NCI-H345 treated with DMSO at 0.1 percent for 48 hours (cell line): ENCODE measurements at regions not wholly inside any gene's neighbourhood (a gene's known extent, or its start where the extent isn't known, plus 50 kb on each side); places are given as distances from the start of the nearest gene placed in this dataset.
A peak's percentile ranks its signal among the peaks of the same experiment; 100 is the strongest.
"Not testable (repeated sequence)": the region's sequence is repeated elsewhere in the genome, so short reads cannot be mapped to it uniquely, and the experiment has no call there.

ENCODE experiments used
- DNase-seq: peaks from one replicate; lab custom pipeline; 2025; ENCODE audit not compliant: unreplicated experiment; lab: John Stamatoyannopoulos, UW

DNA sequence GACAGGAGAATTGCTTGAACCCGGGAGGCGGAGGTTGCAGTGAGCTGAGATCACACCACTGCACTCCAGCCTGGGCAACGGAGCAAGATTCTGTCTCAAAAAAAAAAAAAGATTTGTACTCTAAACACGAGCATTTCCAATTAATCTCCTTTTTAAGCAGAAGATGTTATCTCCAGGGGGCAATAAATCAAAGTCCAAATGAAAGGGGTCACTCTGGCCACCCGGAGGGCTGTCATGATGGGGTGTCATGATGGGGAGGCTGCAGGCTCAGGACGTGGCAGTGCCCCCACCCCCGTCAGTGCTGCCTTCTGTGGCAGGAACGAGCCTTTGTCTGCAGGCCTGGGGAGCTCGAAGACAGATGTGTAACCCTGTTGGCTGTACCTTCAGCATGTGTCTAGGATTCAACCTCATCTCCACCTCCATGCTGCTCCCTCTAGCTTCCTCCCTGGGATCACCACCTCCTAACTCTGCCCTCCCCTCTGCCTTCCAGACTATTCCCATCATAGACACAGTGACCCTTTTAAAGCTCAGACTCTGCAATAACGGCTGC, 76.9 kb upstream of the YWHAQ start:
- no peak for DNase-seq

DNA sequence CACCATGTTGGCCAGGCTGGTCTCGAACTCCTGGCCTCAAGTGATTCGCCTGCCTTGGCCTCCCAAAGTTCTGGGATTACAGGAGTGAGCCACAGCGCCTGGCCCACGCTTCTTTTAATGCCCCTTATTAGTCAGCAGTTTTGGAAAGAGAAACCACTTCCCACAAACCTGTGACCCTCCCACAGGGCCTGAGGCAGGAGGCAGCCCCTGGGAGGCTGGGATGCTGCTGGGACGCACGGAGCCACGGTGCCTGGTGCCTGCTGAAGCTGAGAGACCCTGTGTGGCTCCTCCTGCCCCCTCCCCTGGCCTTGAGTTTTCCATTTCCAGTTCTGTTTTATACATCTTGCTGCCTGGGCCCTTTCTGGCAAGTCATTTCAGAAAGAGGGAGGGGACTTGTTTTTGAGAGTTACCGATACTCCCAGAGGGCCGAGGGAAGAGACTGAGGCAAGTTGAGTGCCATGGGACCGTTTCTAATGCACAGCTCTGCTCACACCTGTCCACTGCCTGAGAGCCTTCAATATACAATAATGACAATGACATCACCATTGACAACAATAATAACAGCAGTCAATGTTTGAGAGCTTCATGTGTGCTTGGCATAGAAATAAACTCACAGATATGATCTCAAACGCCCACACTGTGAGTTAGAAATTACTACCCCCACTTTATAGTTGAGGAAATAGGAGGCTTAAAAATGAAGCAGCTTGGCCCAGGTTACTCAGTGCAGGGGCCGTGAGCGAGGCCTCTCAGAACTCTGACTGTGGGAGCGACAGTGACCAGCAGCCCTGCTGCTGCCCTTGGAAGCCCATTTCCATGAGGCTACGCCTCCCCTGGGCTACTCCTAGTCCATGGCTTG, 78.1 kb upstream of the YWHAQ start:
- peak; percentile 5 for DNase-seq

DNA sequence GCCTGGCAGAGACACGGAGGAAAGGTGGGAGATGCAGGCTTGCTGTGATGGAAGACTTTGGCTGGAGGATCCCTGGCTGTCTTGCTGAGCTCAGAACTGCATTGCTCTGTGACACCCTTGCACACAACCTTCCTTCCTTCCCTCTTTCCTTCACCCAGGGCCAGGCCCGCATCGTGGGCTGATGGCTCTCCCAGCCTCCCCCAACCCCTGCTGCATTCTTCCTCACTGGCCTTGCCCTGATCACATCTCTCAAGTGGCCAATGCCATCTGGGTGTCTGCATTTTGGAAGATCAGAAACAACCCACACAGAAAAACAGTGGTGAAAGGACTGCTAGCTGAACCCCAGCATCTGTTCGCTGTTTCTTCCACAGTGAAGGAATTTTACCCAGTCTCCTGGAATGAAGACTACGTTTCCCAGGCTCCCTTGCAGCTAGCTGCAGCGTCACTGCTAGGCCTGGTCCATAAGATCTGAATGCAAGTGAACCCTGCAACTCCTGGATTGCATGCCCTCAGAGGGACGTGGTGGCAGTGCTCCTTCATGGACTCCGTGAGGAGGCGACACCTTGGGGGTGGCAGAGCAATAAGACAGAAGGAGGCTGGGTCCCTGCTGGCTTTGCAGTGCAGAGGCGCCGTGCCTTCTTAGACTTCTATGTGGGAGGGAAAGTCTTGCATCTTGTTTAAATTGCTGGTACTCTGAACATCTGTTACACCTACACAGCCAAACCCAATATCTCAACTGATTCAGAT, 78.9 kb upstream of the YWHAQ start:
- no peak for DNase-seq

DNA sequence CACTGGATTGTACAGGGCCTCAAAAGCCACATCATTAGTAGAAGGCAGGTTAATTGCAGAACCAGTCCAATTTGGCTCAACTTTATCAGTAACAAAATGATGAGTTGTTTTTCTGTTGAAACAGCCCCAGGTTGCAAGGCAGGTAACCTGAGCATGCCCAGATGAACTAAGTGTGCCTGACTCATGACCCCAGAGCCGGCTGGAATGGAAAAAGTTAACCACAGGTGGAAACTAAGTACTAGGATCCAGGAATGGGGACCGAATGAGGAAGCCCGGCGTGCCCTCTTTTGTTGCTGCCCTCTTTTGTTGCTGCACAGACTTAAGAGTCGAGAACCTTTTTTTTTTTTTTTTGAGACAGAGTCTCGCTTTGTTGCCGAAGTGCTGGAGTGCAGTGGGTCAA, 79.5 kb upstream of the YWHAQ start:
- no peak for DNase-seq

DNA sequence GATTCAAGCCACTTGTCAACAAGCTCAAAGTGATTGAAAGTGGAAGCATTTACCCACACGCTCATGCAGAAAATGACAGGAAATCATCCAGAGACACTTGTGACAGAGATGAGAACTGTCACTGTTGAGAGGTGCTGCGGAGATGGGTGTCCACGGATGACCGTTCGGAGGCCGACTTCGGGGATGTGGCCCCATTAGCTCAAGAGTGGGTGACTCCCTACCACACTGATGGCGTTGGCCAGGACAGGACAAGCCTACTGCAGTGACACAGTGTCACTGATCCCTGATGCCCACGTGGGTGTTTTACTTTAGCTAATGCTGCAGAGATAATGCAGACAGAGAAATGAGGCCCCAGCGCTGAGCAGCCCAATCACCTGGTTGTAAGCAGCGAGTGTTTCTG, 81.5 kb upstream of the YWHAQ start:
- DNase-seq: no peak

DNA sequence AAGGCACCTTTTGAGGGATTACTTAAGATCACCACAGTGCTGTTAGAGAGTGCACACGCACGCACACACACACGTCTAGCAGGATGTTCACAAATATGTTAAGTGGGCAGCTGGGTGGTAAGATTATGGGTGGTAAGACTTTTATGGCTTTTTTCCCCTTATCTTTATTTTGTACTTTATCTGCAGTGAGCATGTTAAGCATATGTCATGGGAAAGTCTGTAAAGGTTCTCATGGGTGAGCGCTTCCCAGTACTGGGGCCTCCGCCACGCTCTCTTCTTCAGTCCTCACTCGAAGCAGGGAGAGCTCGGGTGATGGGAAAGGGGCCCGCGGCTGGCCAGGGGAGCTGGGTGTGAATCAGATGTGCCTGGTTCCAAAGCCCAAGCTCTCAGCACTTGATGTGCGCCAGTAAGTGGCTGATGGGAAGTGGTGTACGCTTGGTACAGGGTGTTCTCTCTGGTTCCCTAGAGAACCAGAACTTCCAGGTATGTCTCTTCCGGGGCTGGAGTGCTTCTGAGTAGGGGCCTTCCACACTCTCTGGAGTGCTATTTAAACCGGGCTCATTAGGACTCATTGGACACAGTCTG, 83.9 kb upstream of the YWHAQ start:
- DNase-seq: no peak

DNA sequence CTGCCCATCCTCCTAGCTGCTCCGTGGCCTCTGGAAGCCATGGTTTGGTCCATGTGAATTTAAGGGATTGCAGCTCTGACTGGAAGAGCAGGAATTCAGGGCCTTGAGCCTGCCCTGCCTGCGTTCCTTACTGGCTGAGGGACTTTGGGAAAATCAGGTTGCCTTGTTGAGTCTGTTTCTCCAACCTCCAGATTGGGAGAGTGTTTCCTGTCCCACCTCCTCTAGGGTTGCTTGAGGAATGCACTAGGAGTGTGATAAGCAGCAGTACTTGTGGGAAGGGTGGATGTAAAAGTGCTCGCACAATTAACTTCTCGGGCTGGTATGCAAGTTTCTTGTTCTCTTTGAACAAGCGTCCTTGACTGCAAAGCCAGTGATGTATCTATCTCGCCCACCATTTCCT, 84.4 kb upstream of the YWHAQ start:
- no peak for DNase-seq

DNA sequence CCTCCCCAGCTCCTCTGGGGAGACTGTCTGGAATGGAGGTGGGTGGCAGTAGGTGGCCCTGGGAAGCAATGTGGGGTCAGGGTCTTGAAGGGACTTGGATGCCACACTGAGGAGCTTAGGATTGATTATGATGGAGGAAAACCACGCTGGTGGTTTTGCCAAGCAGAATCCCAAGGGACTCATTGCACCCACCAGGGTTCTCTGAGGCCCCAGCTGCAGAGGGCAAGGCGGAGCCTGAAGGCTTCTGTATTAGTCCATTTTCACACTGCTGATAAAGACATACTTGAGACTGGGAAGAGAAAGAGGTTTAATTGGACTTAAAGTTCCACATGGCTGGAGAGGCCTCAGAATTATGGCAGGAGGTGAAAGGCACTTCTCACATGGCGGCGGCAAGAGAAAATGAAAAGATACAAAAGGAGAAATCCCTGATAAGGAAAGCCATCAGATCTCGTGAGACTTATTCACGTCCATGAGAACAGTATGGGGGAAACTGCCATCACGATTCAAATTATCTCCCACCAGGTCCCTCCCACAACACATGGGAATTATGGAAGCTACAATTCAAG, 87.2 kb upstream of the YWHAQ start:
- no peak for DNase-seq

DNA sequence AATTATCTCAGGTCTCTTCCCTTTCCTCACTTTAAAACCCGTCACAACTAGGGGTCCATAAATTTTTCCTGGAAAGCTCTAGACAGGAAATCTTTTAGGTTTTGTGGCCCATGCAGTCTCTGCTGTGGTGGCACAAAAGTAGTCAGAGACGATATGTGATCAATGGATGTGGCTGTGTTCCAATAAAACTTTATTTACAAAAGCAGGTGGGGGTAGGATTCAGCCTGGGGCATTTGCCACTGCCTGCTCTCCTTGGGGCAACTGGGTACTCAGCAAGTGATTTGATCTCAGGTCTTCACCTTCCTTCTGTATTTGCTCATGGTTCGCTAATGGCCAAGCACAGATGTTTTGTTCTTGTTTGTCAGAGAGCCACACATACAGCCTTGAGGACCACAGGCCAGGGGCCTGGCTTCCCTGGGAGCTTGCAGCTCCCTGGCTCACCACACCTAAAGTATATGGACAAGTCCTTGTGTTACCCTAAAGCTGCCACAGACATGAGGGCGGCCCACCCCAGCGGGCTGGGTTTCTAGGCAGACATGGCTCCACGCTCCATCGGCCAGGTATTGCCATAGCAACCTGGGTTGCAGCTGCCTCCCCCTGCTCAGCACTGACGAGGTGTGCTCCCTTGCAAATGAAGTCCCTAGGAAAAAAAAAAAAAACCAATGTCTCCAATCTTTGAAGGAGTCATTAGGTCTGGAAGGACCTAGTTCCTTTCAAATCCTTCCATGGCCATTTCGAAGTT, 89.7 kb upstream of the YWHAQ start:
- DNase-seq: peak; percentile 41

DNA sequence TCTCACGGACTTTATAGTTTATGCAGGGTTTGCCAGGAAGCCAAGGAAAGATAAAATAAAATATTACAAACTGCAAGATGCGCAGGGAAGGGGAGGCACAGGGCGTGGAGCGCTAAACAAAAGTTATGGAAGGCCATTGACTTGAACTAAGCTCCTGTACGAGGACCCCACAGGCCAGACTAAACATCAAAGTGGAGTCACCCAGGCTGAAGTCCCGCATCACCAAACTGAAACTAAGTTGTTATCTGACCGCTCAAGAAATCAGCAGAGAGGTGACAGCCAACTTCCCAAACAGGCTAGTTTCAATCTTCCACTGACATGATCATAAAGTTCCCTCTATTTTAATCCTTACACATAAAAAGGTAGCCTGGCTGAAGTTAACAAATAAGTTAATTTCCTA, 90.5 kb upstream of the YWHAQ start:
- DNase-seq: no peak

DNA sequence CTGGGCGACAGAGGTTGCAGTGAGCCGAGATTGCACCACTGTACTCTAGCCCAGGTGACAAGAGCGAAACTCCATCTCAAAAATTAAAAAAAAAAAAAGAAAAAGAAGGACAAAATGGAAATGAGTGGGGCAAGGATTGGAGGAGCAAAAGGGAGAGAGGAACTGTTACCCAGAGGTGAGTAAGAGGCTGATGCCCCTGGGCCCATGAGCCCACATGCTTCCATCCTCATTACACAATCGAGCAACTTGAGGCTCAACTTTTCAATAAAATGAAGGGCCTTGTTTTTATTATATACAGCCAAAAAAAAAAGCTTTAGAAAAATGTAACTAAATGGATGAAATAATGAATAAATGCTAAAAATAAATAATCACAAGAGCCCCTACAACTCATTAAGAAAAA, 91.7 kb upstream of the YWHAQ start:
- DNase-seq: no peak

DNA sequence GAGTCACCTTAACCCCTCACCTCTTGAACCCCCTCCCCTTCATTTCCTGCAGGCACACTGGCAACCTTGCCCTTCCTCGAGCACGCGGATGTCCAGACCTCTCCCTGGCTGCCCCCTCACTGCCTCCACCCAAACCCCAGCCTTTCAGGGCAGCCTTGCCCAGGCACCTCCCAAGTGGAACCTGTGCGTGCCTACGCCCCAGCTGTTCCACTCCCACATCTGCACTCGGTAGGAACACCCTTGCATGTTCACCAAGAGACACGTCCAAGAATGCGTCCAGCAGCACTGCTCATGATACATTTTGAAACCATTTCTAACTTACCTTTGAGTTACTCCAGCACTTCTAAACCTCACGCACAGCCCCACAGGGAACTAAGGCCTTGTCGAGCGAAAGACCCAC, 93.8 kb upstream of the YWHAQ start:
- no peak for DNase-seq

DNA sequence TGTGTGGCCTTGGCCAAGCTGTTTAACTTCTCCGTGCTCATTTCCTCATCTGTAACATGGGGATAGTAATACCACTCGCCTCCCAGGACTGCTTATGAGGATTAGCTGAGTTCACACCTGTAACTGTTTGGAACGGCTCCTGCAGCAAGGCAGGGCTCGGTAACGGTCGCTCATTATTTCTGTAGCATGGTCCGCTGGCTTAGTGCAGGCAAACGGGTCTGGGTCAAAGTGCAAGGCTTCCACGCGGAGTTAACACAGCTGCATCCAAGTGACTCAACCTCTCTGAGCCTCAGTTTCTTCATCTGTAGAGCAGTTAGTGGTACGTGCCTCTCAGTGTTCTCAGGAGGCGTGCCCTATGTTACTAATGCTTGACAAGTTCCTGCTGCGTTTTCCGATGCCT, 94.3 kb upstream of the YWHAQ start:
- no peak for DNase-seq

DNA sequence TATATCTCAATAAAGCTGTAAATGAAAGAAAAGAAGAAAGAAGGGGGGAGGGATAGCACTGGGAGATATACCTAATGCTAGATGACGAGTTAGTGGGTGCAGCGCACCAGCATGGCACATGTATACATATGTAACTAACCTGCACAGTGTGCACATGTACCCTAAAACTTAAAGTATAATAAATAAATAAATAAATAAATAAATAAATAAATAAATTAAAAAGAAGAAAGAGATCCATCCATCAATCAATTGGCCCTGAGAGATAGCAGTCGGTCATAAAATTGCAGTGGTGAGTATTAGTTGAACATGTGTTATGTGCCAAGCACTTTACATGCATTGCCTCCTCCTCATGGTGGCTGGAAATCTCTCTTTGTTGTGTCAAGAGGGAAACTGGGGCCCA, 95.2 kb upstream of the YWHAQ start:
- DNase-seq: not testable (repeated sequence)

DNA sequence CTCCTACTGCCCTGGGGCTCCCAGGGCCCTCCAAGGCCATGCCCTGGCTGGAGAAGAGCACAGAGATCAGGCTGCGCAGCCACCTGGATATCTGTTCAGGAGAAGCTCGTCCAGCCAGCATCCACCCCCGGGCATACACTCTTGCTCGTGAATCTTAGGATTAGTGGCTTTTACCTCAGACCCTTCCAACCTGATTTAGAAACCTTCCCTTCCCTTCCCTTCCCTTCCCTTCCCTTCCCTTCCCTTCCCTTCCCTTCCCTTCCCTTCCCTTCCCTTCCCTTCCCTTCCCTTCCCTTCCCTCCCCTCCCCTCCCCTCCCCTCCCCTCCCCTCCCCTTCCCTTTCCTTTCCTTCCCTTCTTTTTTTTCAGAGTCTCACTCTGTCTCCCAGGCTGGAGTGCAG, 99.7 kb upstream of the YWHAQ start:
- not testable (repeated sequence) for DNase-seq

DNA sequence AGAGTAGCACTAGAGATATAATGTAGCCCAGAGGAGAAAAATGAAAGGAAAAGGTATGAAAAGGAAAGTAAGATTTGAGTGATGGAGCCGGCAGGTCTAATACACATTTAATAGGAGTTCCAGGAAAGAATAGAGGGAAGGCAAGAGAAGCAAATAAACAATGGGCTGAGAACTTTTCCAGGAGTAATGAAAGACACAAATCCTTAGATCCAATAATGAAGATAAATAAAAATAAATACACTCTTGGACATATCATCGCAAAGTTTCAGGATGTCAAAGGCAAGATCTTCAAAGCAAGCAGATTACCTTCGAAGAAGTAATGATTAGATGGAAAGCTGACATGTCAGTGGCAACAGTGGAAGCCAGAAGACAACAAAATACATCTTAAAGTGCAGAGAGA, 102.0 kb upstream of the YWHAQ start:
- no peak for DNase-seq

DNA sequence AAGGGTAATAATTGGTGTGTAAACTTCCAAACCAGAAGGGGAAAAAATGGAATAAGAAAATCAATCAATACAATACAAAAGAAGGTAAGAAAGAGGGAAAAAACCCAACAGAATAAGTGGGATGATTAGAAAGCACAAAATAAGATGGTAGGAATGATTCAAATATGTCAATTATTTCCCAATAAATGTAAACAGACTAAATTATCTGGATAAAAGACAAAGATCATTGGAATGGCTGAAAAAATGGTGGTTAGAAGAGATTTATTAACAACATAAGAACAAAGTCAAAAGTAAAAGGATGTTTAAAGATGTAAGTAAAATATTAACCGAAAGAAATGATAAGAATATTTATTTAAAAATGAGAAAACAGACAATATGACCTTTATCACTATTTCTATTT, 103.5 kb upstream of the YWHAQ start:
- DNase-seq: no peak

DNA sequence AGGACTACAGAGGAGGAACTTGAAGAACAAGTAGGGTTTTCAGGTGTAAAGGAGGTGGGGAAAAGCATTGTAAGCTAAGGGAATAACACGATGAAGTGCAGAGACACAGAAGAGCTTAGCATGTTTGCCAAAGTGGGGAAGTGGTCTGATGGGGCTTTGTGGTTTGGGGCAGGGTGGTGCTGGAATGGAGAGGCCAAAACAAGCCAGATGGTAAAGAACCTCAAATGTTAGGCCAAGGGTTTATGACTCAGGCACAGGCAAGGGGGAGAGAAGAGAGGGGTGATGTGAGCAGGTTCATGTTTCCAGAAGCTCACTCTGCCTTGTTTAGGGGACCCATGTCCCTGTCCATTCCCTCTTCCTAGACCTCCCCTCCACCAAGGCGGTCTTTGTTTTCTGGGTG, 104.5 kb upstream of the YWHAQ start:
- DNase-seq: no peak

DNA sequence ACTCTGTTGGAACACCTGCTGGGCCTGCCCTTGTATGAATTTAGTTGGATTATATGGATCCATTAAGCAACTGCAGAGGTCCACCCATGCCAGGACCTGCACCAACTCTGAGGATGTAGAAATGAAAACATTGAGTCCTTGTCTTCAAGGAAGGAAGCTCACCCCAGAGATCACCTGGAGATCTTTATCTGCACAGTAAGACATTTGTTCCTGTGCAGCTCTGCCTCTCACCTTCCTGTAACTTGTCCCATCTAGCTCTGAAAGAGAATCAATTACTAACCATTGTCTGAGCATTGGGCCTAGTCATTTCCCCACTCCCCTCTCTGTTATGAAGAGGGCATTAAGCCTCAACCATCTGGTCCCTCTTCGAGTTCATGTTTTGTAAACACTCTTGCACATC, 105.2 kb upstream of the YWHAQ start:
- no peak for DNase-seq

DNA sequence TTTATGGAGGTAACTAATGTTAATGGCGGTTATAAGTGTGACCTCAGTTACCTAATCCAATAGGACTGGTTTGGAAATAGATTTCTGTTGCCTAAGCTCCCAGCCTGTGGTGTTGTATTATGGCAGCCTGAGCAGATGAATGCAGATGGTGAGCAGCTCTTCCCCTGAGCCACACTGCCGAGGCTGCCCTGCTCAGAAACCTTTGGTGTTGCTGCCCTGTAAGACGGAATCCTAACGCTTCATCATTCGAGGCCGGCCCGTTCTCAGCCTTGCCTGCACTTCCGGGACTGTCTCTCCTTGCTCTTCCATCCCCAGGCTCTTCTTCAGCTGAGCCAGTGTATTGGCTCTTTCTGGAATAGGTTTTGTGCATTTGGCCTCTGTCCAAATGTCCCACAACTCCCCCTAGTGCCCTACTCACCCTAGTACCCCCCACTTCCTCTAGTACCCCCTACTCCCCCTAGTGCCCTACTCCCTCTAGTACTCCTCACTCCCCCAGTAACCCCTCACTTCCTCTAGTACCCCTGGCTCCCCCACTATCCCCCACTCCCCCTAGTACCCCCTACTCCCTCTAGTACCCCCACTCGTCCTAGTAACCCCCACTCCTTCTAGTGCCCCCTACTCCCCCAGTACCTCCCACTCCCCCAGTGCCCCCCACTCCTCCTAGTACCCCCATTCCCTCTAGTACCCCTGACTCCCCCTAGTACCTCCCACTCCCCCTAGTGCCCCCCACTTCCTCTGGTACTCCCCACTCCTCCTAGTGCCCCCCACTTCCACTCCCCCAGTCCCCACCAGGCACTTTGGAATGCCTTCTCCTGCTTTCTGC, 106.0 kb upstream of the TAF1B start:
- DNase-seq: no peak
